Subcutaneous abdominal adipose tissue (tissue), 5 donors: ENCODE measurements at regions not wholly inside any gene's neighbourhood (a gene's known extent, or its start where the extent isn't known, plus 50 kb on each side); places are given as distances from the start of the nearest gene placed in this dataset.
"Not testable (repeated sequence)": the region's sequence is repeated elsewhere in the genome, so short reads cannot be mapped to it uniquely, and the experiment has no call there.

Source experiments
- H3K27ac ChIP-seq: one replicate; pipeline ENCODE4 v1.7.0; 2013; ENCODE audit warnings: low read depth, mild to moderate bottlenecking, inconsistent platforms, low read length, moderate library complexity
- H3K27me3 ChIP-seq, 5 donors: one replicate each; pipeline ENCODE4 v1.7.0; 2013; ENCODE audit warnings: low read length in 5 of 5, inconsistent platforms in 1 of 5; ENCODE audit not compliant: control insufficient read depth in 5 of 5, insufficient read depth in 4 of 5
- H3K36me3 ChIP-seq, 5 donors: one replicate each; pipeline ENCODE4 v1.7.0; 2013; ENCODE audit warnings: low read length in 5 of 5; ENCODE audit not compliant: control insufficient read depth in 5 of 5, insufficient read depth in 5 of 5
- H3K4me1 ChIP-seq, 5 donors: one replicate each; pipeline ENCODE4 v1.7.0; 2013; ENCODE audit warnings: low read length in 5 of 5, mild to moderate bottlenecking in 3 of 5, moderate library complexity in 1 of 5; ENCODE audit not compliant: control insufficient read depth in 5 of 5, insufficient read depth in 5 of 5
- H3K4me3 ChIP-seq, 5 donors: one replicate each; pipeline ENCODE4 v1.7.0; 2013; ENCODE audit warnings: low read length in 5 of 5, low read depth in 1 of 5
- H3K9ac ChIP-seq, 5 donors: one replicate each; pipeline ENCODE4 v1.7.0; 2013; ENCODE audit warnings: low read length in 5 of 5, mild to moderate bottlenecking in 4 of 5, moderate library complexity in 3 of 5
- H3K9me3 ChIP-seq, 5 donors: one replicate each; pipeline ENCODE4 v1.7.0; 2013; ENCODE audit warnings: low read length in 5 of 5; ENCODE audit not compliant: control insufficient read depth in 5 of 5
- donor health status: healthy.
- donor health status: healthy.
- donor health status: healthy.
- donor health status: healthy.
- donor health status: healthy.

GRCh38 chr2:156003780-156004179 is 328.7 kb downstream of the NR4A2 start:
- Histone ChIP-seq H3K36me3 (no peaks in the 10 kb centered on the region), H3K27ac (no peak overlapping the region), H3K9me3 (no peaks in the 10 kb centered on the region), H3K4me3 (no peak overlapping the region), H3K9ac (no peak overlapping the region), H3K27me3 (no peaks in the 10 kb centered on the region), H3K4me1 (no peaks in the 10 kb centered on the region)

GRCh38 chr2:156001851-156002250 is 330.7 kb downstream of the NR4A2 start:
- H3K36me3 ChIP-seq: no peaks in the 10 kb centered on the region
- H3K27ac ChIP-seq: no peak overlapping the region
- H3K4me3 ChIP-seq: no peak overlapping the region
- no peaks in the 10 kb centered on the region for H3K4me1 ChIP-seq
- H3K27me3 ChIP-seq: no peaks in the 10 kb centered on the region
- no peak overlapping the region for H3K9ac ChIP-seq
- H3K9me3 ChIP-seq: no peaks in the 10 kb centered on the region

DNA sequence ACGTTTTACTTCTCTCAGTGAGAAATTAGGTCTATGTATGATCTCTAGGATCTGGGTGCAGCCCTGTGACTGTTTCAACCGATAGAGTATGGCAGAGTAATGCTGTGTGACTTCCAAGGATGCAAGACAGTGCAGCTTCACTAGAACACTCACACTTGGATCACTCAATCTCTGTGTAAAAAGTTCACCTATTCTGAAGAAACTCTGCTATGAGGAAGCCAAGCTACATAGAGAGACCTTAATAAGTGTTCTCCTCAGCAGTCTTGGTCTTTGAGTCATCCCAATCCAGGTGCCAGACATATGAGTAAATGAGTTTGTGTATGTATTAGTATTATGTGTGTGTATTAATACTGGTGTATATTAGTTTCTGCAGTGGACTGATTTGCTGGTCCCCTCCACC is 335.0 kb downstream of the NR4A2 start:
- no peaks in the 10 kb centered on the region for H3K27me3 ChIP-seq
- H3K4me1 ChIP-seq: no peaks in the 10 kb centered on the region
- H3K4me3 ChIP-seq: no peak overlapping the region
- H3K9ac ChIP-seq: no peak overlapping the region
- no peaks in the 10 kb centered on the region for H3K36me3 ChIP-seq
- H3K9me3 ChIP-seq: peaks cover 0 to 2% (median 0%) of the 10 kb centered on the region in 5 donors
- H3K27ac ChIP-seq: no peak overlapping the region

DNA sequence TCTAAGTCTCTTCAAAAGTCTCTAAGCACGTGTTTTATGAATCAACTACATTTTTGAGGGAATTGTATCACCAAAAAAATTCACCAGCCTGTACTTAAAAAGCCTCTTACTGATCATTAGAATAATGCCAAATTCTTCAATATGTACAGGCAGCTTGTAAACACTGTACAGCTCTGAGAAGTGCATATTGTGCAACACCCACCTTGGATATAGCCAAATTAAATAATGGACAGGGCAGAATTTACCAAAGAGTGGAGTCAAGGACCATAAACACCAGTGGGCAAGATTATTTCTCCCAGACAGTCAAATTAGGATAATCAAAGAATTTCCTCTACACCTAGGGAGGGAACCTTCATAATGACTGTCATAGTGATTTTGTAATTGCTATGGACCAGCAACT is 338.2 kb downstream of the NR4A2 start:
- H3K27me3 ChIP-seq: no peaks in the 10 kb centered on the region
- H3K4me1 ChIP-seq: no peaks in the 10 kb centered on the region
- H3K27ac ChIP-seq: no peak overlapping the region
- no peak overlapping the region for H3K9ac ChIP-seq
- H3K9me3 ChIP-seq: peaks cover 0 to 2% (median 0%) of the 10 kb centered on the region in 5 donors
- no peak overlapping the region for H3K4me3 ChIP-seq
- H3K36me3 ChIP-seq: no peaks in the 10 kb centered on the region

- Histone ChIP-seq H3K9ac (no peak overlapping the region), H3K4me3 (no peak overlapping the region), H3K9me3 (peaks cover 0 to 3% (median 0%) of the 10 kb centered on the region in 5 donors), H3K27ac (no peak overlapping the region), H3K27me3 (no peaks in the 10 kb centered on the region), H3K4me1 (no peaks in the 10 kb centered on the region), H3K36me3 (no peaks in the 10 kb centered on the region)
Measured at GRCh38 chr2:155983845-155984244, 348.7 kb downstream of the NR4A2 start.

- Histone ChIP-seq H3K27me3 (no peaks in the 10 kb centered on the region), H3K27ac (no peak overlapping the region), H3K9me3 (peaks cover 0 to 3% (median 0%) of the 10 kb centered on the region in 5 donors), H3K4me3 (no peak overlapping the region), H3K4me1 (no peaks in the 10 kb centered on the region), H3K9ac (no peak overlapping the region), H3K36me3 (no peaks in the 10 kb centered on the region)
Measured at GRCh38 chr2:155982135-155982534, 350.4 kb downstream of the NR4A2 start.

GRCh38 chr2:155980941-155981560 is 351.5 kb downstream of the NR4A2 start:
- H3K9ac ChIP-seq: no peak overlapping the region
- no peak overlapping the region for H3K27ac ChIP-seq
- H3K4me1 ChIP-seq: peaks cover 0 to 5% (median 0%) of the 10 kb centered on the region in 5 donors
- no peaks in the 10 kb centered on the region for H3K27me3 ChIP-seq
- peaks cover 0 to 3% (median 0%) of the 10 kb centered on the region in 5 donors for H3K9me3 ChIP-seq
- H3K4me3 ChIP-seq: no peak overlapping the region
- H3K36me3 ChIP-seq: no peaks in the 10 kb centered on the region

DNA sequence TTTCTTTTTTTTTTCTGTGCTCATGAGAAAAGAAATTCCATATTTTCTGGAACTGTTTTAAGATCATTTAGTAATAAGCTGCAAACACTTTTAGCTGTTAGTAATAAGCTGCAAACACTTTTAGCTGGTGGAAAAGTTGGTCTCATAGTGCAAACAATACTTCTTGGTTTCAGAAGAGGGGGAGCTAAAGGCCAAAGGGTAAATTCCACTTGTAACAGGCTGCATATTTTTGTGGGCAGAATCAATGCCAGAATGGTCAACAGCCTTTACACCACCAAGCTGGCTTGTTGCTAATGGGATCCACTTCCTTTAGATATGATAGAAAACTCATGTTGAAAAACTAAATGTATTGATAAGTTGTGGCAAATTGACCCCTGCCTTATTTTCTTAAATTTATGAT is 356.8 kb downstream of the NR4A2 start:
- Histone ChIP-seq H3K9ac (no peak overlapping the region), H3K9me3 (peaks cover 0 to 3% (median 0%) of the 10 kb centered on the region in 5 donors), H3K4me1 (peaks cover 0 to 15% (median 0%) of the 10 kb centered on the region in 5 donors), H3K27ac (no peak overlapping the region), H3K27me3 (no peaks in the 10 kb centered on the region), H3K4me3 (no peak overlapping the region), H3K36me3 (no peaks in the 10 kb centered on the region)

DNA sequence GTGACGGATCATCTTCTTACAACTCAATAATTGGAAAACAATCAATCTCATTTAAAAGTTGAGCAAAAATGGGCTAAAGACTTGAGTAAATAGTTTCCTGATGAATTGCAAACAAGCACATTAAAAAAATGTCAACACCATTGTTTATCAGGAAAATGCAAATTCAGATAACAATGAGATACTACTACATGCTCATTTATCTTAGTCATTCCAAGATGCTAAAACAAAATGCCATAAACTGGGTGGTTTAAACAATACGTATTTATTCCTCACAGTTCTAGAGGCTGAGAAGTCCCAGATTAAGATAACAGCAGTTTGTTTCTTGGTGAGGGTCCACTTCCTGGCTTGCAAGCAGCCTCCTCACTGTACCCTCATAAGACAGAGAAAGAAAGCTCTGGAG is 359.6 kb downstream of the NR4A2 start:
- Histone ChIP-seq H3K4me3 (no peak overlapping the region), H3K4me1 (peaks cover 0 to 15% (median 0%) of the 10 kb centered on the region in 5 donors), H3K27me3 (no peaks in the 10 kb centered on the region), H3K9me3 (no peaks in the 10 kb centered on the region), H3K9ac (no peak overlapping the region), H3K36me3 (no peaks in the 10 kb centered on the region), H3K27ac (no peak overlapping the region)

- H3K9me3 ChIP-seq, H3K4me3 ChIP-seq, H3K27ac ChIP-seq, H3K4me1 ChIP-seq, H3K27me3 ChIP-seq, H3K9ac ChIP-seq, H3K36me3 ChIP-seq: not testable (repeated sequence)
Measured at GRCh38 chr2:155966064-155966471, 366.5 kb downstream of the NR4A2 start.
